ENCODE measurements at regions not wholly inside any gene's neighbourhood (a gene's known extent, or its start where the extent isn't known, plus 50 kb on each side); places are given as distances from the start of the nearest gene placed in this dataset.

GRCh38 chr3:153379516-153379915, 217.5 kb downstream of the RAP2B start:
- no peak for TF ChIP-seq CTCF (IDR thresholded peaks at IDR 0.05)
- H3K4me1 ChIP-seq (ENCODE audit: insufficient read depth, low read length): no peaks in the 10 kb centered on the region
- no peak overlapping the region for H3K4me3 Mint-ChIP-seq
- no peak overlapping the region for H3K4me3 ChIP-seq (ENCODE audit: low read length)
- H3K27ac Mint-ChIP-seq: no peak overlapping the region
- H3K27ac ChIP-seq (ENCODE audit: low read depth in 1 of 2, low read length in 2 of 2): no peak overlapping the region
- no peaks in the 10 kb centered on the region for H3K9me3 Mint-ChIP-seq
- DNase-seq (no peak), ATAC-seq (ENCODE audit: poor library complexity) (no peak)
- no peaks in the 10 kb centered on the region for H3K27me3 Mint-ChIP-seq
- no peaks in the 10 kb centered on the region for H3K36me3 ChIP-seq (ENCODE audit: insufficient read depth, low read length)
- no peaks in the 10 kb centered on the region for H3K36me3 Mint-ChIP-seq (ENCODE audit: low read depth)
- no peaks in the 10 kb centered on the region for H3K4me1 Mint-ChIP-seq (ENCODE audit: low read depth)
- intact Hi-C loops (cut with DNase I, micrococcal nuclease): no loop called here
- ChIA-PET CTCF (no interaction called here), POLR2A (no interaction called here)
- H3K9me3 ChIP-seq (ENCODE audit: control insufficient read depth in 1 of 2, insufficient read depth in 1 of 2, low read length in 2 of 2): no peaks in the 10 kb centered on the region
- H3K27me3 ChIP-seq (ENCODE audit: control insufficient read depth in 1 of 2, insufficient read depth in 2 of 2, low read length in 2 of 2): no peaks in the 10 kb centered on the region

- intact Hi-C loops (cut with DNase I, micrococcal nuclease): no loop called here
- Histone ChIP-seq H3K36me3 (ENCODE audit: insufficient read depth, low read length) (no peaks in the 10 kb centered on the region), H3K27ac (ENCODE audit: low read depth in 1 of 2, low read length in 2 of 2) (no peak overlapping the region), H3K4me3 (ENCODE audit: low read length) (no peak overlapping the region), H3K4me1 (ENCODE audit: insufficient read depth, low read length) (no peaks in the 10 kb centered on the region), H3K9me3 (ENCODE audit: control insufficient read depth in 1 of 2, insufficient read depth in 1 of 2, low read length in 2 of 2) (no peaks in the 10 kb centered on the region), H3K27me3 (ENCODE audit: control insufficient read depth in 1 of 2, insufficient read depth in 2 of 2, low read length in 2 of 2) (no peaks in the 10 kb centered on the region)
- no peak for TF ChIP-seq CTCF (IDR thresholded peaks at IDR 0.05)
- Mint-ChIP-seq H3K27ac (no peak overlapping the region), H3K9me3 (no peaks in the 10 kb centered on the region), H3K4me3 (no peak overlapping the region), H3K36me3 (ENCODE audit: low read depth) (no peaks in the 10 kb centered on the region), H3K27me3 (no peaks in the 10 kb centered on the region), H3K4me1 (ENCODE audit: low read depth) (peaks cover 5% of the 10 kb centered on the region)
- ATAC-seq (ENCODE audit: poor library complexity) (no peak), DNase-seq (no peak)
- ChIA-PET POLR2A (no interaction called here), CTCF (no interaction called here)
These were observed 223.3 kb downstream of the RAP2B start for GRCh38 chr3:153385343-153385742.

- H3K27me3 Mint-ChIP-seq: no peaks in the 10 kb centered on the region
- H3K9me3 Mint-ChIP-seq: peaks cover 16% of the 10 kb centered on the region
- no peak overlapping the region for H3K27ac Mint-ChIP-seq
- peaks cover 4 to 9% of the 10 kb centered on the region in 2 experiments for H3K9me3 ChIP-seq (ENCODE audit: control insufficient read depth in 1 of 2, insufficient read depth in 1 of 2, low read length in 2 of 2)
- no peaks in the 10 kb centered on the region for H3K4me1 ChIP-seq (ENCODE audit: insufficient read depth, low read length)
- CTCF ChIA-PET: no interaction called here
- intact Hi-C loops (cut with DNase I, micrococcal nuclease): no loop called here
- H3K27me3 ChIP-seq (ENCODE audit: control insufficient read depth in 1 of 2, insufficient read depth in 2 of 2, low read length in 2 of 2): no peaks in the 10 kb centered on the region
- H3K4me3 Mint-ChIP-seq: no peak overlapping the region
- H3K36me3 Mint-ChIP-seq (ENCODE audit: low read depth): peaks cover 10% of the 10 kb centered on the region
- no peak overlapping the region for H3K4me3 ChIP-seq (ENCODE audit: low read length)
- no peak overlapping the region for H3K27ac ChIP-seq (ENCODE audit: low read depth in 1 of 2, low read length in 2 of 2)
- no peak for TF ChIP-seq CTCF (IDR thresholded peaks at IDR 0.05)
- no peaks in the 10 kb centered on the region for H3K4me1 Mint-ChIP-seq (ENCODE audit: low read depth)
- DNase-seq (no peak), ATAC-seq (ENCODE audit: poor library complexity) (no peak)
- POLR2A ChIA-PET: no interaction called here
- H3K36me3 ChIP-seq (ENCODE audit: insufficient read depth, low read length): no peaks in the 10 kb centered on the region
These were observed 230.3 kb downstream of the RAP2B start for GRCh38 chr3:153392363-153392762.
